Kidney tubule cell (primary cell): ENCODE measurements at regions not wholly inside any gene's neighbourhood (a gene's known extent, or its start where the extent isn't known, plus 50 kb on each side); places are given as distances from the start of the nearest gene placed in this dataset.

ENCODE experiments used
- DNase-seq: peaks from one replicate; pipeline ENCODE4 v3.0.0-alpha.2; 2018; ENCODE audit warnings: low spot score

- DNase-seq = no peak
Measured at GRCh38 chr4:63493265-63493664, 916.0 kb downstream of the TECRL start.

- DNase-seq = no peak
Measured at GRCh38 chr4:63492515-63492914, 916.7 kb downstream of the TECRL start.

DNA sequence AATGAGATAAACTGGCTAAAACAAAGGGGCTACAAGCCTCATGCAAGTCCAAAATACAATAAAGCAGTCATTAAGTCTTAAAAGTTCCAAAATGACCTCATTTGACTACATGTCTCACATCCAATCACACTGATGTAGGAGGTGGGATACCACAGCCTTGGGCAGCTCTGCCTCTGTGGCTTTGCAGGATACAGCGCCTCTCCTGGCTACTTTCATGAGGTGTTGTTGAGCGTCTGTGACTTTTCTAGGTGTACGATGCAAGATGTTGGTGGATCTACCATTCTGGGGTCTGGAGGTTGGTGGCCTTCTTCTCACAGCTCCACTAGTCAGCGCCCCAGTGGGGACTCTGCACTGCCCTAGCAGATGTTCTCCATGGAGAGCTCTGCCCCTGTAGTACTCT lies 944.9 kb downstream of the TECRL start:
- no peak for DNase-seq

- DNase-seq = no peak
Measured at GRCh38 chr4:63460075-63460474, 949.2 kb downstream of the TECRL start.

DNA sequence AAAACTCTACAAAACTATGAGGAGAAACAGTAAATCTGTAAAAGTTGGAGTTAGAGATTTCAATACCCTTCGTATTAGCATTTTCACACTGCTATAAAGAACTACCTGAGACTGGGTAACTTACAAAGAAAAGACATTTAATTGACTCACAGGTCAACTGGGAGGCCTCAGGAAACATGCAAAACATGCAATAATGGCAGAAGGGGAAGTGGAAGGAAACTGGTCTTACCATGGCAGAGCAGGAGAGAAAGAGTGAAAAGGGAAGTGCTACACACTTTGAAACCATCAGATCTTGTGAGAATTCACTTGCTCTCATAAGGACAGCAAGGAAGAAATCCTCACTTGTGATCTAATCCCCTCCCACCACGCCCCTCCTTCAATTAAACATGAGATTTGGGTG lies 949.9 kb downstream of the TECRL start:
- DNase-seq = no peak

DNA sequence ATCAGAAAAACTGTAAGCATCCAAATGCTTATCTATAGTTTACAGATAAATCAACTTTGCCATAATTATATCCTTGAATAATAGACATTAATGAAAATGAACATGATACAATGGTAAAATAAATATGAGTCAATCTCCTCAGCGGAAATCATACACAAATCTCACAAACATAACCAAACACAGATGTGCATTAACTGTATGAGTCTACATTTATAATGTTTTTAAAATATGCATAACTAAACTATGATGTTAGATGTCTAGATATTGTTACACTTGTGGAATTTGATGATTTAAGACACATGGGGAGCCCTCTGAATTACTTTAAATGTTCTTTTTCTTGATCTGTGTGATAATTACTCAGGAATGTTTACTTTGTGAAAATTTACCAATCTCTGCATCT lies 951.2 kb downstream of the TECRL start:
- DNase-seq = no peak

- no peak for DNase-seq
Measured at GRCh38 chr4:63440236-63440635, 969.0 kb downstream of the TECRL start.

GRCh38 chr4:63430105-63430504 lies 979.1 kb downstream of the TECRL start:
- no peak for DNase-seq

DNA sequence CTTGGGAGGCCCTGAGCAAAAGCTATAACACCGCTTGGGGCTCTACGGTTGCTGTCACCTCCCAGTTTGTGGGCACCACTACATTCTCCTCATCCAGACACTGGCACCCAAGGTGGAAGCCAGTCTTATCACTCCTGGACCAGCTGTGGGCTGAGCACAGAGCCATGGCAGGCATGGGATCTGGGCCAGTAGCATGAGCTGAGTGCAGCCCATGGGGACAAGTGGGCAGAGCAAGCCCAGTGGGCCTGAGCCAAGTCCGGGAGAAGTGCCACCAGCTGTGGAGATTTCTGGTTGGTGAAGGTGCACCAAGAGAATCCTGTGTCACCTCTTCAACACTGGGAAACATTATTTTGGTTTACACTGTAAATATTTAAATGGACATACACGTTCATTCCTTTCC lies 1013.0 kb downstream of the TECRL start:
- DNase-seq = no peak

- no peak for DNase-seq
Measured at GRCh38 chr4:63393544-63393943, 1015.7 kb downstream of the TECRL start.

GRCh38 chr4:63379750-63380522 lies 1029.3 kb downstream of the TECRL start:
- DNase-seq = no peak

DNA sequence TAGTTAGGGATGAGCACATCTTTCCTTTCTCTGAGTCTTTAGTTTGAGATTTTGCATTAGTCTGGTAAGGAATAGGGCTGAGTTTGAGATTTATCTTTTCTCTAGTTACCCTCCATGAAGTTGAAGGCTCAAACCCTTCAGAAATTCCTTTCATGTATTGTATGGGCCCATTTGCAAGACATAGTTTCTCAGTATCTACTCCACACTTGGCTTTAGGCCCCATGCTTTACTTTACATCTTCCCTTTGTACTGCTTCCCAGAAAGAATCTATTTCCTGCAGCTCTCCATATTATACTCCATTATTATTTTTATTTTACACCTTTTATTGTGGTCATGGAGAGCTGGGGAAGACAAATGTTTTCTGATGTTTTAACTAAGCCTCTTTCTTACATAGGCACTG lies 1038.2 kb downstream of the TECRL start:
- no peak for DNase-seq

DNA sequence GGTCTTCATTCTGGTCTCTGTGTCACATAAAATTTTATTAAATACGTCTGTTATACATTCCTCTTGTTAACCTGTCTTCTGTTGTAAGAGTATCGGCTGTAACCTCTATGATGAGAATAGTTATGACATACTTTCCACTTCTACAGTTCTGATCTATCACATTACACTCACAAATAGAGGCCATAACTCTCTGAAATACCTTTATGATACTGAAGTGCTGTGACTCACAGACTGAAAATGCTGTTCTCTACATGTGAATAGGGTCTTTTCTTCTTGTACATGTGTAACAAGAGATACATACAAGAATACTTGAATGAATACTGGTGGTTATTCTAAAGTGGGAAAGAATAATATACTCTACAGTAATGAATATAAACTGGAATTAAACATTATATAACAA lies 1047.6 kb downstream of the TECRL start:
- DNase-seq = no peak

DNA sequence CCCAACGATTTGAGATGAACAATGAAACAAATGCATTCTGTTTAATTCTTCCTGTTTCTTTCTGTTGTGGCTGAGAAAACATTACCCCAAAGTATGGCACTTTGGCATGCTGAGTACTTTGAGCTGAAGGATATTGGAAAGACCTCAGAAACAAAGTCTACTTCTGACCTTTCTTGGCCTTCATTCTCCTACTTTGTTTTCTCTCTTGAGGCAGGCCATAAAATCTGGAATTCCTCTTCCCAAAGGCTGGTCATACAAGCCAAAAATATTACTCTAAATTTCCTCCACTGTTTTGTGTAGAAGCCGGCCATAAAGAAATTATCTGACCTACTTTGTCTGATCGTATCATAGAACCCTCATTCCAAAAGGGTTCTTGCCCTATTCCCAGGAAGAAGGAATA lies 1048.2 kb downstream of the TECRL start:
- no peak for DNase-seq

DNA sequence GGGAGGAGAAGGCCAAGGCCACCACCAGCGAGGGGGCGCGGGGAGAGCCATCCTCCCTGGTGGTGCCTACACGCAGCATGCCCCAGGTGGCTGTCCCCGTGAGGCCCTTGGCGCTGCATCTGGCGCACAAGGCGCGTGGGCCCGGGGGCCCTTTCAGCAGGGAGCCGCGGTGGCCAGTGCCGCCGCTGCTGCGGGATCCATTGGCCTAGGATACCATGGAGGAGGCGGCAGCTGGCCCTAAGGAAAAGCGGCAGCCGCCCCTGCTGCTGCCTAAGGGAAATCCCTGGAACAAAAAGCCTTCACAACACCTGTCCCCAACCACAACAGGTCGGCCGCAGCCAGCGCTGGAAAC lies 1059.6 kb downstream of the TECRL start:
- DNase-seq = no peak

DNA sequence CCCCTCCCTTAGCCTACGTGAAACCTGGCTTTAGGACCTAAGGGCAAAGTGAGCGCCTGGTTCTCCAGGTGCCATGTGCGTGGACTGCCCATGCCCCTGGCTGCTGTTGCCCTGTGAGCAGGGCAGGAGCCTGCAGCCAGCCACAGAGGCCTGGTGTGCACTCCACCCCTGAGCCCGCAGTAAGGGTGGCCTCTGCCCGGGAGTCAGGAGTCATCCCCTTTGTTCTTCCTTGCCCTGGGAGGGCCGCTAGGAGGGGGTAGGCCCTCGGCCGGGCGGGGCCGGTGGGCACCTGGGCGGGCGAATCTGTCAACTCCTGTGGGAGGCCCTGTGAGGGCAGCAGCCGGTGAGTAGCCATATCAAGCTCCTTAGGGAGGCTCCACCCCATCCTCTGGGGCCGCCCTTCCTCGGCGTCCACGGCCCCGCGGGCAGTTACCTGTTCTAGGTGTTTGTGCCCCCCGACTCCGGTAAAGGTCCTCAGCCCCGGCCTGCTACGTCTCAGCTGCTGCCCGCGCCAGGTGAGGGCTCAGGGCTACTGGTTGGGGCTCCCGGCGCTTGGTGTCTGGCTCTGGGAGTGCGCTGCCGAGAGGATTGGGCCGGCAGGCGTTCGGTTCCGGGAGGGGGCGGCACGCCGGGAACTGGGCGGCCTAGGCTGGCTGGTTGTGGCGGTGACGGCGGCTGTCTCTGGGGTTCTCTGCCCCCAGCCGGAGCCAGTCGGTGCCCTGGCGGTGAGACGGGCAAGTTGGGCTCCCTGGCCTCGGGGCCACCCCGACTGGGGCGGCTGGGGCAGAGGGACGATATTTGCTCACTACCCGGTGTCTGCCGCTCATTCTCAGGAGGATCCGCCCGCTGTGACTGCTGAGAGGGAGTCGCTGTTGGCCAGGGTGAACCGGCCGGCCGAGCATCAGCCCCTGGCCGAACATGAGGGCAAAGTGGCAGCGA lies 1060.2 kb downstream of the TECRL start:
- DNase-seq = no peak

DNA sequence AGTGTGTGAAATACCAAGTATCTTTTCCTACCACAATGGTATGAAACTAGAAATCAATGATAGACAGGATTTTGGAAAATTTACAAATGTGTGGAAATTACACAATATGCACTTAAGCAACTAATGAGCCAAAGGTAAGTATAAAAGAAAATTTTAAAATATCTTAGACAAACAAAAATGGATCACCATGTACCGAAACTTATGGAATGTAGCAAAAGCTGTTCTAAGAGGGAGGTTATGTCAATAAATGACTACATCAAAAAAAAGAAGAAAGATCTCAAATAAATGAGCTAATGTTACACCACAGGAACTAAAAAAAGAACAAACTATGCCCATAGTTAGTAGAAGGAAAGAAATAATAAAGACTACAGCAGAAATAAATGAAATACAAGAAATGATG lies 1084.1 kb downstream of the TECRL start:
- DNase-seq = no peak

- no peak for DNase-seq
Measured at GRCh38 chr4:63316633-63317032, 1092.6 kb downstream of the TECRL start.

GRCh38 chr4:63315651-63316050 lies 1093.6 kb downstream of the TECRL start:
- no peak for DNase-seq

GRCh38 chr4:63308697-63309096 lies 1100.6 kb downstream of the TECRL start:
- DNase-seq = no peak

GRCh38 chr4:63302792-63303191 lies 1106.5 kb downstream of the TECRL start:
- no peak for DNase-seq

DNA sequence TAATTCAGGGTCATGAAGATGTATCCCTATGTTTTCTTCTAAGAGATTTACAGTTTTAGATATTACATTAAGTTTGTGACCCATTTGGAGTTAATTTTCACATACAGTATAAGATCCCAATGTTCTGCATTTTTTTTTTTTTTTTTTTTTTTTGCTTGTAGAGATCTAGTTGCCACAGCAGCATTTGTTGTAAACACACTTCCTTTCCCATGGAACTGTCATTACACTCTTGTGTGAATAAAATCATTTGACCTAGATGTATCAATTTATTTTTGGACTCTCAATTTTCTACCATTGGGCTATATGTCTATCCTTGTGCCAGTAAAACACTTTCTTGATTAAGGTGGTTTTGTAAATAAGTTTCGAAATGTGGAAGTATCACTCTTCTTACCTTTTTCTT lies 1107.2 kb downstream of the TECRL start:
- no peak for DNase-seq

DNA sequence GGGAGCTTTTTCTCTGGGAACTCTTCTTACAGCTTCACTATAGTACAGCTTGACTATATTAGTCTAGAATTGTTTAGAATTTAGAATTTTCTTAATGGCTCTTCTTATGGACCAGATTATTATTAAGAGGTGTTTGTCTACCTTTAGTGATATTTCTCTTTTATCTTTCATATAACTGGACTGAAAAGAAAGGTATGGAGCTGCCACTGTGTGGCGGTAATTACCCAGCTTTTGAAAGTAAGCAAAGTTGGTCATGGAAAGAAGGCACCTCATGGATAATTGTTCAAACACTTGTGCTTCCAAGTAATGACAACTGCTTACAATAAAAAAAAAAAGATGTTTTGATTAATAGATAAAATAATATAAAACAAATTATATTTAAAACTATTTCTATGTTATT lies 1112.5 kb downstream of the TECRL start:
- no peak for DNase-seq
